ENCODE measurements at regions not wholly inside any gene's neighbourhood (a gene's known extent, or its start where the extent isn't known, plus 50 kb on each side); places are given as distances from the start of the nearest gene placed in this dataset.

GRCh38 chr21:18937337-18937736 lies 533.8 kb upstream of the TMPRSS15 start:
- Histone ChIP-seq H3K36me3 (ENCODE audit: control insufficient read depth in 2 of 2, extremely low read depth in 1 of 2, insufficient read depth in 2 of 2, low read length in 2 of 2) (no peaks in the 10 kb centered on the region), H2AFZ (ENCODE audit: low read depth, low read length) (no peak overlapping the region), H3K9me3 (replicated peaks; ENCODE audit: control insufficient read depth, insufficient read depth, low read length) (no peaks in the 10 kb centered on the region), H4K20me1 (replicated peaks; ENCODE audit: control insufficient read depth, extremely low read depth, insufficient read depth, low read length) (no peaks in the 10 kb centered on the region), H3K27ac (ENCODE audit: insufficient read depth, low read depth, low read length) (no peak overlapping the region), H3K4me2 (ENCODE audit: insufficient read depth, low read length) (no peak overlapping the region), H3K4me1 (ENCODE audit: control insufficient read depth, extremely low read depth, insufficient read depth, low read length) (no peaks in the 10 kb centered on the region), H3K9me1 (replicated peaks; ENCODE audit: control insufficient read depth, extremely low read depth, insufficient read depth, low read length) (no peaks in the 10 kb centered on the region), H3K4me3 (replicated peaks in 1 of 3; ENCODE audit: insufficient read depth in 1 of 3, low read depth in 1 of 3, low read length in 3 of 3) (no peak overlapping the region), H3K9ac (replicated peaks; ENCODE audit: extremely low read depth, insufficient read depth, low read length) (no peak overlapping the region), H3K27me3 (ENCODE audit: control insufficient read depth in 2 of 2, insufficient read depth in 2 of 2, low read length in 2 of 2) (no peaks in the 10 kb centered on the region), H3K79me2 (ENCODE audit: control insufficient read depth, insufficient read depth, low read length) (no peaks in the 10 kb centered on the region)
- CTCF ChIA-PET, result no interaction called here
- FAIRE-seq (no peak), DNase-seq (ENCODE audit: low read depth, low spot score) (no peak)
- TF ChIP-seq FOS (IDR thresholded peaks at IDR 0.05; ENCODE audit: borderline replicate concordance, insufficient read depth, low read length) (no peak), MAX (IDR thresholded peaks at IDR 0.05; ENCODE audit: insufficient read depth, insufficient read length) (no peak), EZH2 (IDR thresholded peaks at IDR 0.05; ENCODE audit: borderline replicate concordance, low read depth, low read length, severe bottlenecking) (no peak), JUN (IDR thresholded peaks at IDR 0.05; ENCODE audit: borderline replicate concordance, insufficient read depth, insufficient read length, low read depth) (no peak), CTCF (IDR thresholded peaks at IDR 0.05; ENCODE audit: extremely low read depth in 1 of 2, insufficient read depth in 1 of 2, low read depth in 1 of 2, low read length in 2 of 2) (no peak), POLR2AphosphoS5 (IDR thresholded peaks at IDR 0.05; ENCODE audit: insufficient read depth, low read depth, low read length) (no peak), GATA2 (IDR thresholded peaks at IDR 0.05; ENCODE audit: insufficient read depth, insufficient read length, low read depth, low read length) (no peak)
- BruUV-seq (replicated peaks), result no TSS peak
- dilution Hi-C loops (cut with MboI; ENCODE audit: extremely low pct_ligation_motif_present, low sequenced_read_pairs) (no loop called here), intact Hi-C loops (cut with micrococcal nuclease) (no loop called here)
- POLR2A ChIA-PET, result no interaction called here

Data from endothelial cell of umbilical vein (primary cell).